HG03378 (cell line): ENCODE measurements at regions not wholly inside any gene's neighbourhood (a gene's known extent, or its start where the extent isn't known, plus 50 kb on each side); places are given as distances from the start of the nearest gene placed in this dataset.
"Not testable (repeated sequence)": the region's sequence is repeated elsewhere in the genome, so short reads cannot be mapped to it uniquely, and the experiment has no call there.

Source experiments
- ATAC-seq: cut with Tn5 transposase; IDR thresholded peaks from one replicate; pipeline ENCODE4 v1.9.1; 2021; ENCODE audit warnings: mild to moderate bottlenecking, moderate library complexity; ENCODE audit not compliant: unreplicated experiment

- ATAC-seq: no peak
These were observed 79.4 kb upstream of the SLC25A33 start for GRCh38 chr1:9459816-9460407.

DNA sequence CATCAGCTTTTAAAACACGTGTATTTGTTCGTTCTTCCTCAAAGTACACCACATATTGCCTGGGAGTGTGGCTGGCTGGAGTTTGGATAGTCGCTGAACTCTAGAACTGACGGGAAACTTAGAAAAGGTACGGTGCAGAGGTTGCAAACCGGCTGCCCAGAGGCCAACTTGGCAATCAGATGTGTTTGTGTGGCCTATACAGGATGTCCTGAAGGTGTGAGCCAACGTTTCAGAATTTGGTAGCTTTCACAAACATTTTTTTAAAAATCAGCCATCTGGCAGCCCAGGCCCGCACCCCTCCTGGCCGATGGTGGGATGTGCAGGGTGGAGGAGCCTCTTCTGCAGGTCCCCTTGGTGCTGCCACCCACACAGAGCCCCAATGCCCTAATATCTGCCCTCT is 73.6 kb upstream of the SLC25A33 start:
- no peak for ATAC-seq

DNA sequence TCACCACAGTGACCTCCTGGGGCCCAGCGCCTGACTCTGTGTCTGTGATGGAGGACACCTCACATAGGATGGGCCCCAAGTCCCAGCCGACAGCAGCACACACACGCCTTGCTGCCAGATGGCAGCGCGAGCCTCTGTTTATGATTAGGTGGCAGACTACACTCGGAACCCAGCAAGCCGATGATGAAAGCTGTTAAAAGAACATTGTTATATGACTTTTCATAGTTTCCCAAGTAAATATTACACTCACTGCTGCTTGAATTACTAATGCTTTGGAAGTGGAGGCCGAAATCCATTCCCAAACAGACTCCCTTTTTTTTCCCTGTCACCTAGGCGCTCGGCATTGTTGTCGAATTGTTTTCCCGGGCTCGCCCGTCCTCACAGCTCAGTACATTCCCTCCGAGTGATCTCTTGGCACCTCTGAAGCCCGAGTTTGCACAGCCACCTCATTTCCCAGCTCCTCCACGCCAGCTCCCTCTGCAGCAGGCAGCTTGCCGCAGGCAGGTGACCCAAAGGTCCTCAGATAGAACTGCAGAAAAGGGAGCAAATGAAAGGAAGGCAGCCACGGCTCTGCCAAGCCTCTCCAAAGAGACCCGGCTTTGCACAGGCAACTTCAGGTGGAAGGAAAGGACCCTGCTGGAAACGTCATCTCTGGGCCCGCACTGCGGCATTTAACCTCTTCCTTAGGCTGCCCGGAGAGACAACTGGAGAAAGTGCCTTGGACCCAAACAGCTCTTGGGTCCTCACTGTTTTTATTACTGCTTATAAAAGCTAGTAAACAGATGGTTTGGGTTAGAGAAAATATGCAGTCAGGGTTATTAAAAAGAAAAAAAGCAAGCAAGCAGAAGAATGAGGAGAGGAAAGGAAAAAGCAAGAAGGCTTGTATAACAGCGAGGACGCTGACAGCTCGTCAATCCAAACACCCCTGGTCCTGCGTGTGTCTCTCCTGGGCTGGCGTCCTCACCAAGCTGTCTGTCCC is 72.2 kb upstream of the SLC25A33 start:
- ATAC-seq: no peak

DNA sequence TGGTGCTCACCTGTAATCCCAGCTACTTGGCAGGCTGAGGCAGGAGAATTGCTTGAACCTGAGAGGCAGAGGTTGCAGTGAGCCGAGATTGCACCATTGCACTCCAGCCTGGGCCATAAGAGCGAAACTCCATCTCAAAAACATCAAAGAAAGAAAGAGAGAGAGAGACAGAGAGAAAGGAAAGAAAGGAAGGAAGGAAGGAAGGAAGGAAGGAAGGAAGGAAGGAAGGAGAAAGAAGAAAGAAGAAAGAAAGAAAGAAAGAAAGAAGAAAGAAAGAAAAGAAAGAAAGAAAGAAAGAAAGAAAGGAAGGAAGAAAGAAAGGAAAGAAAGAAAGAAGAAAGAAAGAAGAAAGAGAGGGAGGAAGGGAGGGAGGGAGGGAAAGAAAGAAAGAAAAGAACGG is 69.4 kb upstream of the SLC25A33 start:
- not testable (repeated sequence) for ATAC-seq

DNA sequence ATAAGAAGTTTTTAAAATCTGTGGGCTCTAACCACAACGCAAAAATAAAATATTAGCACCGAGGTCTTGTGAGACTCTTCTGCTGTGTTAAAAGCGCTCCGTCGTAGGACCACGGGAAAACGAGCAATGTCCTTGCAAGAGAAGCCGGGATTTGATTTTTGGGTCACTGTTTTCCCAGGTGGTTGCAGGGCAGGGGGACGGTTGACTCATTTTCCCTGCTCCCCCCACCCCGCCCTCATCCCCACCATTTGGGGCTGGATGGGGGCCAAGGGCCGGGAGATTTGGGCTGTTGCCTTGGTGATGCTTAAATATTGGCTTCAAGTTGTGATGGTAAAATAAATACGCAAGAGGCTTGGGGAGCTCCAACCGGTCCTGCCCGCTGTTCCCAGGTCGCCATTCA is 67.6 kb upstream of the SLC25A33 start:
- ATAC-seq: no peak

DNA sequence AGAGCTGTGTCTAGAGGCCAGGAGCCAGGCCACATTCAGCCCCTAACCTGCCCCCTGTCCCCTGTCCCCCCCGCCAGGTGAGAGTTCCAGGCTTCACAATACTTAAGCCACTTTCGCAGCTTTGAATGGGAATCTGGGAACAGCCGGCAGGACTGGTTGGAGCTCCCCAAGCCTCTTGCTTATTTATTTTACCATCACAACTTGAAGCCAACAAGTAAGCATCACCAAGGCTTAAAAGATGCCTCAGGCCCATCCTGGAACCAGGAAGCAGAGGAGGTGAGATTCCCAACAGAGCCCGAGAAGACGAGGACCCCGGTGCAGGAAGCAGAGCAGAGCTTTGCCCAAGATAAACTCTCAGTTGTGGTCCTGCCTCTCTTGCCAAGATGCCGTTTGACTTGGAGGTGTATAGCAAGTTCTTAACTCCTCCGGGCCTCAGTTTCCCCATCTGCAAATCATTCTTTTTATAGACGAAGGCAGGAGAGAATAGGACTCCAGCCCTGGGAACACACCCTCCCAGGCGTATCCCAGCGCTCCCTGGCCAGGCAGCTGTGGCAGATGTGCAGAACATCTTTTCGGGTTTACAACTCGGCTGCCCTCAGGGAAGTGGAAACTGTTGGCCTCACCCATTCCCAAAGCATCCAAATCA is 66.8 kb upstream of the SLC25A33 start:
- no peak for ATAC-seq

DNA sequence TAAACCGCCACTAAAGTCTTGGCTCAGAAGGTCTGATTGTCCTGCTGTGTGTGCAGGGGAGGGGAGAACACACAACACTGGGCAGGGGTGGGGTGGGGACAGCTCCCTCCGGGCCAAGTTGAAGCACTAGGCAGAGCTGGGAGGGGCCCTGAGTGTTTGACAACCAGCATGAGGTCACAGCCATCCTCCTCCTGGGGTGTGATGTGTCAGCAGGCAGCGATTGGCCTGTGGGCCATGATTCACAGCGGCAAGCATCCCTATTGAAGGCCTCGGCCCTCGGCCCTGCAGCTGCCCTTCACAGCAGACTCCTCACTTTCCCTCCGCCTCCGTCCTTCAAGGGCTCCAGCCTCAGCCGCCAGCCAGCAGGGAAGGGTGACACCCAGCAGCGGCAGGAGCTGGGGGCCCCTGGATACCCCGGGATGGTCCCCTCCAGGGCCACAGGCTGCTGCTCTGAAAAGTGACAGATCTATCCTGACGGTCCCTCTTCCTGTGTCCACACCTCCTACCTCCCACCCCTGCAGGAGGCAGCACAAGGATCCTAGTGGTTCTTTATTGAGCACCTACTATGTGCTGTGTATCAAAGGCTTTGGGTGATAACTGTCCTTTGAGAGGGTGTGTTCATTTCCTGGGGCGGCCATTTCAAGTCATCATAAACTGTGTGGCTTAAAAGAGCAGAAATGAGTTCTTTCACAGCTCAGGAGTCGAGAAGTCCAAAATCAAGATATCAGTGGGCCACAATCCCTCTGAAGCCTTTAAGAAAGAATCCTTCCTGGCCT is 66.0 kb upstream of the SLC25A33 start:
- ATAC-seq: no peak

GRCh38 chr1:9475061-9475627 is 64.1 kb upstream of the SLC25A33 start:
- no peak for ATAC-seq

GRCh38 chr1:9476790-9477463 is 62.3 kb upstream of the SLC25A33 start:
- no peak for ATAC-seq

GRCh38 chr1:9477535-9477934 is 61.7 kb upstream of the SLC25A33 start:
- ATAC-seq: no peak

GRCh38 chr1:9478021-9478420 is 61.2 kb upstream of the SLC25A33 start:
- ATAC-seq: no peak

- no peak for ATAC-seq
These were observed 58.2 kb upstream of the SLC25A33 start for GRCh38 chr1:9481048-9481447.

- no peak for ATAC-seq
These were observed 56.9 kb upstream of the SLC25A33 start for GRCh38 chr1:9482403-9482802.

DNA sequence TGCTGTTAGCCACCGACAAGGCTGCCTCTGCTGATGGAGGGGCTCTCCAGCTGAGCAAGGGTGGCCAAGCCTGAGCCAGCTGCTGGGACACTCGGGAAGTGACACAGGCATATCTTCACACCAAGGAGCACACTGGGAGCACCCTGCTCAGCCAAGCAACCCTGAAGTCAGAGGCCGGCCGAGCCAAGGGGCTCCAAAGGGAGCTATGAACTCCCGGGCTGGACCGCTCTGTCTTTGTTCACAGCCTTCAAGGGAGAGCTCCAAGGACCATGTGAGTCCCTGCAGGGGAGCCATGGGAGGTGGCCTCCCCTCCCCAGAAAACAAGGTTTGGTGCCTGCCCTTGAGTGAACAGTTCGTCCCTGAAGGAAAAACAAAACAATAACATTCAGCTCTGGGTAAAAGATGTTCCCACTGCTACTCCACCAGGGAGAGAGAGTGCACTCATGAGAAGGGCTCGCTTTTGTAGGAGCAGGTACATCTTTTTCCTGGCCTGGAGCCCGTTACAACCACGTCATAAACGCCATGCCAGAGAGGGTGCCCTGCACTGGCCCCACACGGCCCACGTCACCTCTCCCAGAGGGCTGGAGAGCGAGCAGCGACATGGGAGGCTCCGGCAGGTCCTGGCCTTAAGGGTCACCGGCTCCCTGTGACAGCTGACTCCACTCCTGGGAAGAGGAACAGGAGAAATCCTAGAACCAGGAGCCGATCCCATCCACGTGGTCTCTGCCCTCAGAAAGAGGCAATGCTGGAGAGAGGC is 56.3 kb upstream of the SLC25A33 start:
- ATAC-seq: no peak

- ATAC-seq: no peak
These were observed 52.7 kb upstream of the SLC25A33 start for GRCh38 chr1:9486466-9487140.
